Uterus (tissue), 3 donors: ENCODE measurements at regions not wholly inside any gene's neighbourhood (a gene's known extent, or its start where the extent isn't known, plus 50 kb on each side); places are given as distances from the start of the nearest gene placed in this dataset.
A peak's percentile ranks its signal among the peaks of the same experiment; 100 is the strongest.

Experiments used
- DNase-seq, 2 donors: peaks; one replicate each; pipeline ENCODE4 v3.0.0-alpha.2; 2019 to 2020
- H3K27ac ChIP-seq, 2 donors: fragments of 200-600 bp; sonication (generic); 1 replicate in 1 of 2; 2 replicates in 1 of 2; pipeline ENCODE4 v1.5.1; 2016 to 2018
- H3K27me3 ChIP-seq, 2 donors: fragments of 200-600 bp; sonication (generic); one replicate each; pipeline ENCODE4 v1.5.1; 2018 to 2019; ENCODE audit warnings: control low read depth in 1 of 2
- H3K36me3 ChIP-seq, 2 donors: fragments of 200-600 bp; sonication (generic); one replicate each; pipeline ENCODE4 v1.5.1; 2019; ENCODE audit warnings: control low read depth in 1 of 2
- H3K4me1 ChIP-seq, 2 donors: fragments of 200-600 bp; sonication (generic); one replicate each; pipeline ENCODE4 v1.5.1; 2018 to 2019; ENCODE audit warnings: control low read depth in 1 of 2
- H3K4me3 ChIP-seq, 2 donors: fragments of 200-600 bp; sonication (generic); 1 replicate in 1 of 2; 2 replicates in 1 of 2; pipeline ENCODE4 v1.5.1; 2018 to 2019; ENCODE audit warnings: mild to moderate bottlenecking in 1 of 2
- H3K9me3 ChIP-seq, 2 donors: fragments of 200-600 bp; sonication (generic); one replicate each; pipeline ENCODE4 v1.5.1; 2019; ENCODE audit warnings: control low read depth in 1 of 2
- POLR2A ChIP-seq, 2 donors: fragments of 450-650 bp; IDR thresholded peaks; one replicate each; pipeline ENCODE4 v1.6.1; 2016; ENCODE audit warnings: antibody characterized with exemption in 2 of 2, mild to moderate bottlenecking in 1 of 2, moderate library complexity in 1 of 2
- intact Hi-C: fragments of 100-400 bp; cut with DNase I; formaldehyde crosslinking; loops from one replicate; pipeline ENCODE4 v1.15.1; 2023; ENCODE audit warnings: low total_unique reads
- TF ChIP-seq, protein P1 (sequence below), 4 experiments: fragments of 200-600 bp in 2 of 4; fragments of 450-650 bp in 2 of 4; sonication (generic) in 2 of 4; IDR thresholded peaks; one replicate each; pipeline ENCODE4 v1.5.1; 2016 to 2019; ENCODE audit warnings: antibody characterized with exemption in 4 of 4, mild to moderate bottlenecking in 2 of 4, moderate library complexity in 1 of 4
- donor health status: DM: yes; HTN: yes; CAD: no.

GRCh38 chr6:44006123-44006871, 121.0 kb downstream of the MRPL14 start:
- no peaks in the 10 kb centered on the region for H3K9me3 ChIP-seq
- no peak for DNase-seq
- no peaks in the 10 kb centered on the region for H3K27me3 ChIP-seq
- H3K4me1 ChIP-seq = peaks cover 0 to 6% of the 10 kb centered on the region in 2 donors
- H3K36me3 ChIP-seq = no peaks in the 10 kb centered on the region
- no peak overlapping the region for H3K4me3 ChIP-seq
- no peak for TF ChIP-seq POLR2A (IDR thresholded peaks at IDR 0.05)
- TF ChIP-seq, protein P1, sequence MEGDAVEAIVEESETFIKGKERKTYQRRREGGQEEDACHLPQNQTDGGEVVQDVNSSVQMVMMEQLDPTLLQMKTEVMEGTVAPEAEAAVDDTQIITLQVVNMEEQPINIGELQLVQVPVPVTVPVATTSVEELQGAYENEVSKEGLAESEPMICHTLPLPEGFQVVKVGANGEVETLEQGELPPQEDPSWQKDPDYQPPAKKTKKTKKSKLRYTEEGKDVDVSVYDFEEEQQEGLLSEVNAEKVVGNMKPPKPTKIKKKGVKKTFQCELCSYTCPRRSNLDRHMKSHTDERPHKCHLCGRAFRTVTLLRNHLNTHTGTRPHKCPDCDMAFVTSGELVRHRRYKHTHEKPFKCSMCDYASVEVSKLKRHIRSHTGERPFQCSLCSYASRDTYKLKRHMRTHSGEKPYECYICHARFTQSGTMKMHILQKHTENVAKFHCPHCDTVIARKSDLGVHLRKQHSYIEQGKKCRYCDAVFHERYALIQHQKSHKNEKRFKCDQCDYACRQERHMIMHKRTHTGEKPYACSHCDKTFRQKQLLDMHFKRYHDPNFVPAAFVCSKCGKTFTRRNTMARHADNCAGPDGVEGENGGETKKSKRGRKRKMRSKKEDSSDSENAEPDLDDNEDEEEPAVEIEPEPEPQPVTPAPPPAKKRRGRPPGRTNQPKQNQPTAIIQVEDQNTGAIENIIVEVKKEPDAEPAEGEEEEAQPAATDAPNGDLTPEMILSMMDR (IDR thresholded peaks at IDR 0.05) = no peak
- intact Hi-C loops = loop anchor here (10.0 kb wide), 1 partner anchor 231 kb away; the partner anchor contains the start of gene VEGFA
- H3K27ac ChIP-seq = no peak overlapping the region

- Histone ChIP-seq H3K4me3 (no peak overlapping the region), H3K36me3 (no peaks in the 10 kb centered on the region), H3K27ac (no peak overlapping the region), H3K4me1 (peaks cover 0 to 6% of the 10 kb centered on the region in 2 donors), H3K27me3 (no peaks in the 10 kb centered on the region), H3K9me3 (no peaks in the 10 kb centered on the region)
- TF ChIP-seq, protein P1 (IDR thresholded peaks at IDR 0.05) = no peak
- no peak for TF ChIP-seq POLR2A (IDR thresholded peaks at IDR 0.05)
- no peak for DNase-seq
- intact Hi-C loops = loop anchor here (10.0 kb wide), 1 partner anchor 231 kb away; the partner anchor contains the start of gene VEGFA
These were observed 121.7 kb downstream of the MRPL14 start for GRCh38 chr6:44005507-44005903.

GRCh38 chr6:44004625-44005506, 122.4 kb downstream of the MRPL14 start:
- intact Hi-C loops = loop anchor here (10.0 kb wide), 1 partner anchor 230 kb away; the partner anchor contains the start of gene VEGFA

DNA sequence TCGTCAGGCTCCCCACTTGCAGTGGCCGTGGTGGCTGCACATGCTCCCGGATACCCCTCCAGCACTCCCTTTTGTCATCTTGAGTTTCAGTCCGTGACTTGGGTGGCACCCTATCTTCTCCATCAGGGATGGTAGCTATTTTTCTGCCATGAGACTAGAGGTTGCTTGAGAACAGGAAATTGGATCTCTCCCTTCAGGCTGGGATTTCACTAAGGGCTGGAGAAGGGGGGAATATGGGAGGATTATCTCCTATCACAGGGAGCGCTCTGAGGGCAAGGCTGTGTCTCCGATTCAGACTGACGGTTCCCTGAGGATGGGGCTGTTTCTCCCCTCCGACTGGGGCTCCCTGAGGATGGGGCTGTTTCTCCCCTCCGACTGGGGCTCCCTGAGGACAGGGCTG, 123.1 kb downstream of the MRPL14 start:
- Histone ChIP-seq H3K27ac (peak overlapping the region; percentile 21 to 39), H3K4me1 (peaks cover 0 to 6% of the 10 kb centered on the region in 2 donors), H3K36me3 (no peaks in the 10 kb centered on the region), H3K9me3 (no peaks in the 10 kb centered on the region), H3K4me3 (no peak overlapping the region), H3K27me3 (no peaks in the 10 kb centered on the region)
- TF ChIP-seq, protein P1 (IDR thresholded peaks at IDR 0.05) = no peak
- TF ChIP-seq POLR2A (IDR thresholded peaks at IDR 0.05) = no peak
- intact Hi-C loops = loop anchor here (10.0 kb wide), 1 partner anchor 229 kb away; the partner anchor contains the start of gene VEGFA
- no peak for DNase-seq

More at GRCh38 chr6:44004625-44005506, 122.4 kb downstream of the MRPL14 start:
- TF ChIP-seq, protein P1 (IDR thresholded peaks at IDR 0.05) = no peak
- no peak for TF ChIP-seq POLR2A (IDR thresholded peaks at IDR 0.05)
- Histone ChIP-seq H3K4me1 (peaks cover 0 to 6% of the 10 kb centered on the region in 2 donors), H3K27me3 (no peaks in the 10 kb centered on the region), H3K9me3 (no peaks in the 10 kb centered on the region), H3K4me3 (no peak overlapping the region), H3K27ac (peak overlapping the region; percentile 21 to 39), H3K36me3 (no peaks in the 10 kb centered on the region)
- no peak for DNase-seq
